HEK293T (cell line): ENCODE measurements at regions not wholly inside any gene's neighbourhood (a gene's known extent, or its start where the extent isn't known, plus 50 kb on each side); places are given as distances from the start of the nearest gene placed in this dataset.

Experiments
- ARNT ChIP-seq: fragments of 450-650 bp; IDR thresholded peaks from 2 replicates; pipeline ENCODE4 v1.6.1; 2017; ENCODE audit warnings: mild to moderate bottlenecking
- BHLHE40 ChIP-seq: fragments of 450-650 bp; IDR thresholded peaks from 2 replicates; pipeline ENCODE4 v1.6.1; 2016; ENCODE audit warnings: mild to moderate bottlenecking, moderate library complexity, borderline replicate concordance
- CTBP1 ChIP-seq: fragments of 450-650 bp; IDR thresholded peaks from 2 replicates; pipeline ENCODE4 v1.6.1; 2016; ENCODE audit warnings: borderline replicate concordance
- FOXA1 ChIP-seq: fragments of 450-650 bp; IDR thresholded peaks from 2 replicates; pipeline ENCODE4 v1.6.1; 2016; ENCODE audit warnings: mild to moderate bottlenecking
- FOXK2 ChIP-seq: fragments of 450-650 bp; IDR thresholded peaks from 2 replicates; pipeline ENCODE4 v1.6.1; 2016; ENCODE audit warnings: mild to moderate bottlenecking
- FOXM1 ChIP-seq: fragments of 450-650 bp; IDR thresholded peaks from 2 replicates; pipeline ENCODE4 v1.6.1; 2017; ENCODE audit warnings: mild to moderate bottlenecking, borderline replicate concordance
- HDGF ChIP-seq: fragments of 450-650 bp; IDR thresholded peaks from 2 replicates; pipeline ENCODE4 v1.6.1; 2017; ENCODE audit warnings: antibody characterized with exemption, borderline replicate concordance
- LEF1 ChIP-seq: fragments of 450-650 bp; IDR thresholded peaks from 2 replicates; pipeline ENCODE4 v1.6.1; 2017; ENCODE audit warnings: mild to moderate bottlenecking, borderline replicate concordance
- PKNOX1 ChIP-seq: fragments of 450-650 bp; IDR thresholded peaks from 2 replicates; pipeline ENCODE4 v1.6.1; 2016
- SP1 ChIP-seq: fragments of 450-650 bp; IDR thresholded peaks from 2 replicates; pipeline ENCODE4 v1.6.1; 2017
- SUZ12 ChIP-seq: fragments of 450-650 bp; IDR thresholded peaks from 2 replicates; pipeline ENCODE4 v1.6.1; 2016; ENCODE audit warnings: mild to moderate bottlenecking
- TARDBP ChIP-seq: fragments of 450-650 bp; IDR thresholded peaks from 2 replicates; pipeline ENCODE4 v1.6.1; 2016
- ZNF384 ChIP-seq: fragments of 450-650 bp; IDR thresholded peaks from 2 replicates; pipeline ENCODE4 v1.6.1; 2016

DNA sequence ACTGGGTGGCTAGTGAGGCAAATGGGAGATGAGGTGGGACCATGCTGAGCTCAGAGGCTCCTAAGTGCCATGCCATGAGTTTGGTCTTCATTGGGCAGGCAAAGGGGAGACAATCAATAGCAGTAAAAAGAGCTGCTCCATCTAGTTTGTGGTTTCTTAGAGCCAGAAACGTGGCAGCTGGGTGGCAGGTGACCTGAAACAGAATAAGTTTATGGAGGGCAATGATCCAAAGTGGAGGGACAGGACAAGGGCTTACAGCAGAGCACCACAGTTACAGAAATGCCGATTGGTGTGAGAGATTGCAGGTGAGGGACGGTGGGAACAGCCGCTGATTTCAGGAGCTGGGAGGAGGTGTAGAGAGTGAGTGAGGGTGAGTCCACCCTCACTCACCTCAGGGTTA is 237.0 kb downstream of the LPIN1 start:
- TF ChIP-seq SP1 (no peak), SUZ12 (no peak), FOXK2 (no peak), ZNF384 (no peak), TARDBP (no peak), BHLHE40 (no peak), FOXM1 (no peak), PKNOX1 (no peak), HDGF (no peak), FOXA1 (no peak), LEF1 (no peak), CTBP1 (no peak), ARNT (no peak)
